Neural progenitor cell (in vitro differentiated cells): ENCODE measurements at regions not wholly inside any gene's neighbourhood (a gene's known extent, or its start where the extent isn't known, plus 50 kb on each side); places are given as distances from the start of the nearest gene placed in this dataset.

Experiments used
- CTCF ChIP-seq: fragments of 200-600 bp; sonication (generic); IDR thresholded peaks from 2 replicates; pipeline ENCODE4 v1.5.1; 2017; ENCODE audit warnings: antibody characterized with exemption, mild to moderate bottlenecking
- EZH2 ChIP-seq: fragments of 200-600 bp; sonication (generic); IDR thresholded peaks from 2 replicates; pipeline ENCODE4 v1.6.1; 2017; ENCODE audit warnings: antibody characterized with exemption, mild to moderate bottlenecking, moderate library complexity
- EZH2phosphoT487 ChIP-seq: fragments of 200-600 bp; sonication (generic); IDR thresholded peaks from 2 replicates; pipeline ENCODE4 v1.6.1; 2017; ENCODE audit warnings: antibody characterized with exemption

DNA sequence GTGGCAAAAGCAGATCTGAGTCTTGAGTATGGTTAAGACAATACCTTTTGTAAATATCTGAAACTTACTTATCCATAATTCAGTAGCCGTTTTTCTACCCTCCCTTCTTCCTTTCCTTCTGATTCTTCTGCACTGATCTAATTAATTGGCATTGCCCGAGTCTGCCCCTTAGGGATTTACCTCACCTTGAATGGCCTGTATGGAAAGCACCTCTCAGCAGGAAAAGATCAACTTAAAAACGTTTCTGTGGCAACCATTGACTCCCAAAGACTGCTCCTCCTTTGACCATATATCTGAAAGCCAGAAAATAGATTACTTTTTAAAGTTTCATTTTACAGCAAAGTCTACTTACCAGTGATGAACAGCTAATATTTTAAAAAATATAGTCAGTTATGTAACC lies 496.5 kb upstream of the LCORL start:
- TF ChIP-seq CTCF (no peak), EZH2phosphoT487 (no peak), EZH2 (no peak)
